Effector memory CD8-positive, alpha-beta T cell (primary cell): ENCODE measurements at regions not wholly inside any gene's neighbourhood (a gene's known extent, or its start where the extent isn't known, plus 50 kb on each side); places are given as distances from the start of the nearest gene placed in this dataset.
"Not testable (repeated sequence)": the region's sequence is repeated elsewhere in the genome, so short reads cannot be mapped to it uniquely, and the experiment has no call there.

Source experiments
- ATAC-seq: fragments of 150-1000 bp; cut with Tn5 transposase; replicated peaks from 2 replicates; pipeline ENCODE4 v1.10.0; 2021; ENCODE audit warnings: mild to moderate bottlenecking, moderate library complexity
- DNase-seq, 3 experiments: peaks; one replicate each; pipeline ENCODE4 v3.0.0; 2021
- H3K27ac Mint-ChIP-seq, 2 donors: one replicate each; pipeline ENCODE4 v1.8.0; 2022; ENCODE audit warnings: mild to moderate bottlenecking in 2 of 2, mixed read lengths in 2 of 2, moderate library complexity in 2 of 2
- H3K27me3 Mint-ChIP-seq, 2 donors: one replicate each; pipeline ENCODE4 v1.8.0; 2022; ENCODE audit warnings: mixed read lengths in 2 of 2
- H3K36me3 Mint-ChIP-seq: one replicate; pipeline ENCODE4 v1.8.0; 2022; ENCODE audit warnings: mild to moderate bottlenecking, moderate library complexity, mixed read lengths; ENCODE audit not compliant: insufficient read depth
- H3K4me1 Mint-ChIP-seq, 2 donors: one replicate each; pipeline ENCODE4 v1.8.0; 2022; ENCODE audit warnings: low read depth in 2 of 2, mixed read lengths in 2 of 2
- H3K4me3 Mint-ChIP-seq, 2 donors: one replicate each; pipeline ENCODE4 v1.8.0; 2022; ENCODE audit warnings: mild to moderate bottlenecking in 2 of 2, mixed read lengths in 2 of 2, moderate library complexity in 2 of 2
- H3K9me3 Mint-ChIP-seq, 2 donors: one replicate each; pipeline ENCODE4 v1.8.0; 2022; ENCODE audit warnings: mixed read lengths in 2 of 2

GRCh38 chr12:47364261-47364660 lies 284.5 kb upstream of the AMIGO2 start:
- peaks cover 3% of the 10 kb centered on the region for H3K36me3 Mint-ChIP-seq
- no peak overlapping the region for H3K27ac Mint-ChIP-seq
- DNase-seq (no peak), ATAC-seq (no peak)
- H3K4me3 Mint-ChIP-seq: no peak overlapping the region
- H3K4me1 Mint-ChIP-seq: peaks cover 36 to 38% of the 10 kb centered on the region in 2 donors
- no peaks in the 10 kb centered on the region for H3K9me3 Mint-ChIP-seq
- no peaks in the 10 kb centered on the region for H3K27me3 Mint-ChIP-seq

GRCh38 chr12:47362126-47362705 lies 282.5 kb upstream of the AMIGO2 start:
- Mint-ChIP-seq H3K4me1 (peaks cover 36 to 43% of the 10 kb centered on the region in 2 donors), H3K4me3 (peak overlapping the region; percentile 72 to 84), H3K9me3 (peaks cover 0 to 3% of the 10 kb centered on the region in 2 donors), H3K27ac (peak overlapping the region; percentile 94 to 96), H3K36me3 (peaks cover 3% of the 10 kb centered on the region), H3K27me3 (no peaks in the 10 kb centered on the region)
- ATAC-seq (no peak), DNase-seq (no peak)

- Mint-ChIP-seq H3K27me3 (no peaks in the 10 kb centered on the region), H3K4me3 (peak overlapping the region; percentile 72 to 84), H3K4me1 (peaks cover 36 to 48% of the 10 kb centered on the region in 2 donors), H3K36me3 (peaks cover 3% of the 10 kb centered on the region), H3K27ac (peak overlapping the region; percentile 94 to 96), H3K9me3 (peaks cover 0 to 3% of the 10 kb centered on the region in 2 donors)
- ATAC-seq (peak; percentile 58), DNase-seq (peak in 2 of 3 experiments; percentile 4 to 19)
Observed at GRCh38 chr12:47361389-47362021, 281.7 kb upstream of the AMIGO2 start.

GRCh38 chr12:47360771-47361388 lies 281.1 kb upstream of the AMIGO2 start:
- ATAC-seq (peak; percentile 86), DNase-seq (peak; percentile 6 to 36 (median 22))
- Mint-ChIP-seq H3K9me3 (peaks cover 0 to 3% of the 10 kb centered on the region in 2 donors), H3K27me3 (no peaks in the 10 kb centered on the region), H3K36me3 (peaks cover 6% of the 10 kb centered on the region), H3K4me3 (peak overlapping the region; percentile 72 to 84), H3K27ac (peak overlapping the region; percentile 94 to 96), H3K4me1 (peaks cover 40 to 54% of the 10 kb centered on the region in 2 donors)

GRCh38 chr12:47360093-47360480 lies 280.3 kb upstream of the AMIGO2 start:
- Mint-ChIP-seq H3K27me3 (no peaks in the 10 kb centered on the region), H3K4me1 (peaks cover 35 to 56% of the 10 kb centered on the region in 2 donors), H3K4me3 (peak overlapping the region; percentile 72 to 84)

GRCh38 chr12:47359310-47360092 lies 279.7 kb upstream of the AMIGO2 start:
- ATAC-seq (peak; percentile 9), DNase-seq (no peak)
- Mint-ChIP-seq H3K9me3 (peaks cover 0 to 3% of the 10 kb centered on the region in 2 donors), H3K4me3 (peak overlapping the region in 1 of 2 donors; percentile 84), H3K27ac (peak overlapping the region in 1 of 2 donors; percentile 96), H3K4me1 (peaks cover 35 to 56% of the 10 kb centered on the region in 2 donors), H3K27me3 (no peaks in the 10 kb centered on the region), H3K36me3 (peaks cover 6% of the 10 kb centered on the region)

More at GRCh38 chr12:47360093-47360480, 280.3 kb upstream of the AMIGO2 start:
- DNase-seq (no peak), ATAC-seq (no peak)
- H3K36me3 Mint-ChIP-seq: peaks cover 6% of the 10 kb centered on the region
- peak overlapping the region; percentile 94 to 96 for H3K27ac Mint-ChIP-seq
- H3K9me3 Mint-ChIP-seq: peaks cover 0 to 3% of the 10 kb centered on the region in 2 donors

- not testable (repeated sequence) for H3K36me3 Mint-ChIP-seq, H3K9me3 Mint-ChIP-seq, DNase-seq, ATAC-seq, H3K4me3 Mint-ChIP-seq, H3K27me3 Mint-ChIP-seq
- Mint-ChIP-seq H3K27ac (peak overlapping the region in 1 of 2 donors; percentile 83), H3K4me1 (peaks cover 27 to 54% of the 10 kb centered on the region in 2 donors)
Observed at GRCh38 chr12:47357006-47357405, 277.2 kb upstream of the AMIGO2 start.

GRCh38 chr12:47356129-47356700 lies 276.5 kb upstream of the AMIGO2 start:
- ATAC-seq: no peak
- no peaks in the 10 kb centered on the region for H3K27me3 Mint-ChIP-seq
- H3K9me3 Mint-ChIP-seq: peaks cover 0 to 3% of the 10 kb centered on the region in 2 donors

GRCh38 chr12:47353508-47353907 lies 273.7 kb upstream of the AMIGO2 start:
- Mint-ChIP-seq H3K4me3 (no peak overlapping the region), H3K36me3 (peaks cover 3% of the 10 kb centered on the region), H3K9me3 (peaks cover 0 to 3% of the 10 kb centered on the region in 2 donors), H3K27me3 (no peaks in the 10 kb centered on the region), H3K27ac (peak overlapping the region in 1 of 2 donors; percentile 36), H3K4me1 (peaks cover 8 to 24% of the 10 kb centered on the region in 2 donors)
- ATAC-seq: no peak
- no peak for DNase-seq

More at GRCh38 chr12:47356129-47356700, 276.5 kb upstream of the AMIGO2 start:
- peaks cover 3% of the 10 kb centered on the region for H3K36me3 Mint-ChIP-seq
- H3K4me1 Mint-ChIP-seq: peaks cover 21 to 46% of the 10 kb centered on the region in 2 donors
- H3K4me3 Mint-ChIP-seq: no peak overlapping the region
- DNase-seq: no peak
- H3K27ac Mint-ChIP-seq: peak overlapping the region in 1 of 2 donors; percentile 83

- peaks cover 8 to 21% of the 10 kb centered on the region in 2 donors for H3K4me1 Mint-ChIP-seq
- peaks cover 3% of the 10 kb centered on the region for H3K36me3 Mint-ChIP-seq
- H3K27ac Mint-ChIP-seq: no peak overlapping the region
- no peaks in the 10 kb centered on the region for H3K9me3 Mint-ChIP-seq
- ATAC-seq (no peak), DNase-seq (no peak)
- H3K4me3 Mint-ChIP-seq: no peak overlapping the region
- no peaks in the 10 kb centered on the region for H3K27me3 Mint-ChIP-seq
Observed at GRCh38 chr12:47352067-47352466, 272.3 kb upstream of the AMIGO2 start.

GRCh38 chr12:47351526-47351925 lies 271.8 kb upstream of the AMIGO2 start:
- Mint-ChIP-seq H3K36me3 (peaks cover 3% of the 10 kb centered on the region), H3K4me3 (no peak overlapping the region), H3K27me3 (no peaks in the 10 kb centered on the region), H3K9me3 (no peaks in the 10 kb centered on the region), H3K27ac (no peak overlapping the region), H3K4me1 (peaks cover 8 to 17% of the 10 kb centered on the region in 2 donors)
- ATAC-seq (no peak), DNase-seq (no peak)

GRCh38 chr12:47350062-47350408 lies 270.3 kb upstream of the AMIGO2 start:
- Mint-ChIP-seq H3K36me3 (no peaks in the 10 kb centered on the region), H3K27ac (peak overlapping the region; percentile 77 to 83), H3K27me3 (no peaks in the 10 kb centered on the region), H3K9me3 (no peaks in the 10 kb centered on the region), H3K4me3 (peak overlapping the region in 1 of 2 donors; percentile 25), H3K4me1 (peaks cover 3 to 8% of the 10 kb centered on the region in 2 donors)
- DNase-seq: no peak
- peak; percentile 27 for ATAC-seq
